ENCODE measurements at regions not wholly inside any gene's neighbourhood (a gene's known extent, or its start where the extent isn't known, plus 50 kb on each side); places are given as distances from the start of the nearest gene placed in this dataset.

- H3K36me3 Mint-ChIP-seq, result no peaks in the 10 kb centered on the region
- CTCF ChIA-PET, result interaction anchor here (1.3 kb wide), 1 partner anchor 53 kb away, joined by 3 read pairs; no protein-coding TSS in a partner anchor
These were observed 55.3 kb upstream of the ZRANB1 start for GRCh38 chr10:124886610-124887009.

GRCh38 chr10:124888262-124888661 lies 53.7 kb upstream of the ZRANB1 start:
- no peak overlapping the region for H3K4me3 Mint-ChIP-seq
- CTCF ChIA-PET, result no interaction called here
- ATAC-seq (no peak), DNase-seq (no peak)
- H3K27ac Mint-ChIP-seq, result no peak overlapping the region
- peaks cover 5% of the 10 kb centered on the region for H3K27me3 Mint-ChIP-seq
- no peaks in the 10 kb centered on the region for H3K36me3 Mint-ChIP-seq
- no peaks in the 10 kb centered on the region for H3K4me1 Mint-ChIP-seq
- no peaks in the 10 kb centered on the region for H3K9me3 Mint-ChIP-seq (ENCODE audit: low read depth)

More at GRCh38 chr10:124886610-124887009, 55.3 kb upstream of the ZRANB1 start:
- DNase-seq (no peak), ATAC-seq (no peak)
- H3K27ac Mint-ChIP-seq, result no peak overlapping the region
- no peak overlapping the region for H3K4me3 Mint-ChIP-seq
- no peaks in the 10 kb centered on the region for H3K27me3 Mint-ChIP-seq
- H3K9me3 Mint-ChIP-seq (ENCODE audit: low read depth), result no peaks in the 10 kb centered on the region
- H3K4me1 Mint-ChIP-seq, result no peaks in the 10 kb centered on the region

GRCh38 chr10:124892031-124892430 lies 49.9 kb upstream of the ZRANB1 start:
- DNase-seq, result no peak
- no peak overlapping the region for H3K27ac Mint-ChIP-seq
- CTCF ChIA-PET, result no interaction called here
- H3K4me1 Mint-ChIP-seq, result no peaks in the 10 kb centered on the region
- H3K27me3 Mint-ChIP-seq, result peaks cover 11% of the 10 kb centered on the region
- ATAC-seq, result no peak
- no peaks in the 10 kb centered on the region for H3K9me3 Mint-ChIP-seq (ENCODE audit: low read depth)
- H3K4me3 Mint-ChIP-seq, result no peak overlapping the region
- no peaks in the 10 kb centered on the region for H3K36me3 Mint-ChIP-seq
